ENCODE measurements at regions not wholly inside any gene's neighbourhood (a gene's known extent, or its start where the extent isn't known, plus 50 kb on each side); places are given as distances from the start of the nearest gene placed in this dataset.

- TF ChIP-seq PATZ1 (CRISPR knock-in tag; IDR thresholded peaks at IDR 0.05; ENCODE audit: borderline replicate concordance) (no peak), RARB (CRISPR knock-in tag; IDR thresholded peaks at IDR 0.05) (no peak), CREB5 (CRISPR knock-in tag; IDR thresholded peaks at IDR 0.05; ENCODE audit: low read depth) (no peak), GLIS3 (CRISPR knock-in tag; IDR thresholded peaks at IDR 0.05) (no peak), ZC3H10 (CRISPR knock-in tag; IDR thresholded peaks at IDR 0.05) (no peak), ZFP3 (CRISPR knock-in tag; IDR thresholded peaks at IDR 0.05) (no peak), ZNF8 (CRISPR knock-in tag; IDR thresholded peaks at IDR 0.05) (no peak), BACH2 (CRISPR knock-in tag; IDR thresholded peaks at IDR 0.05; ENCODE audit: borderline replicate concordance) (no peak), ZFP30 (CRISPR knock-in tag; IDR thresholded peaks at IDR 0.05) (no peak), OSR1 (CRISPR knock-in tag; IDR thresholded peaks at IDR 0.05) (no peak), PPARA (CRISPR knock-in tag; IDR thresholded peaks at IDR 0.05; ENCODE audit: borderline replicate concordance) (no peak), ISL1 (CRISPR knock-in tag; IDR thresholded peaks at IDR 0.05) (no peak), ESRRG (CRISPR knock-in tag; IDR thresholded peaks at IDR 0.05) (no peak), SNAI2 (CRISPR knock-in tag; IDR thresholded peaks at IDR 0.05) (no peak)
Measured at GRCh38 chr6:15020119-15020770, 225.6 kb upstream of the JARID2 start.
